ENCODE measurements at regions not wholly inside any gene's neighbourhood (a gene's known extent, or its start where the extent isn't known, plus 50 kb on each side); places are given as distances from the start of the nearest gene placed in this dataset.
"Not testable (repeated sequence)": the region's sequence is repeated elsewhere in the genome, so short reads cannot be mapped to it uniquely, and the experiment has no call there.

DNA sequence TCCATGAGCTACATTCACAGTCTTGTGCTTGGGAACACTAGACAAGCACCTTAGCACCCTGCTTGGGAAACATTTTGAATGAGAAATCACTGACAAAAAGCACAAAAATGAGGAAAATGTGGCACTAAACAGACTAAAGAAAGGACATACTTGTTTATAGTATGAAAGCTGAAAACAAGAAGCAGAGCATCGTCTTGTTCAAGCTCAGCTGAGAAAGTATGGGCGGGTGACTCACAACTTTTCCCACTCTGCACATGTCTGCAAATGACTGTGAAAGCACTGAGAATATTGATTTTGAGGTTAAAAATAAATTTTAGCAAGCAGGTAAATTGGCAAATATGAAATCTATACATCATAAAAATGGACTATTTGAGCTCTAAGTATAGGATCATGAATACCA, 725.3 kb downstream of the COL12A1 start:
- no peak overlapping the region for H3K27ac ChIP-seq
- no peaks in the 10 kb centered on the region for H3K9me3 ChIP-seq
- intact Hi-C loops (cut with DNase I; ENCODE audit: low total_unique reads) = no loop called here
- H3K27me3 ChIP-seq = no peaks in the 10 kb centered on the region
- H3K4me3 ChIP-seq = no peak overlapping the region
- no peaks in the 10 kb centered on the region for H3K36me3 ChIP-seq
- TF ChIP-seq POLR2A (IDR thresholded peaks at IDR 0.05) (no peak), POLR2AphosphoS5 (IDR thresholded peaks at IDR 0.05) (no peak), EP300 (IDR thresholded peaks at IDR 0.05; ENCODE audit: low read depth) (no peak)
- no peaks in the 10 kb centered on the region for H3K4me1 ChIP-seq
- no peak for DNase-seq
- in situ Hi-C loops (cut with MboI; ENCODE audit: low pct_ligation_motif_present in 1 of 4, low pct_unique_long_range_greater_than_20kb in 1 of 4, low sequenced_read_pairs in 3 of 4) = no loop called here
- 80 to 92% methylated on average over 2 of the region's 2 CpGs for WGBS, 2 donors (ENCODE audit: low coverage in 1 of 2)

DNA sequence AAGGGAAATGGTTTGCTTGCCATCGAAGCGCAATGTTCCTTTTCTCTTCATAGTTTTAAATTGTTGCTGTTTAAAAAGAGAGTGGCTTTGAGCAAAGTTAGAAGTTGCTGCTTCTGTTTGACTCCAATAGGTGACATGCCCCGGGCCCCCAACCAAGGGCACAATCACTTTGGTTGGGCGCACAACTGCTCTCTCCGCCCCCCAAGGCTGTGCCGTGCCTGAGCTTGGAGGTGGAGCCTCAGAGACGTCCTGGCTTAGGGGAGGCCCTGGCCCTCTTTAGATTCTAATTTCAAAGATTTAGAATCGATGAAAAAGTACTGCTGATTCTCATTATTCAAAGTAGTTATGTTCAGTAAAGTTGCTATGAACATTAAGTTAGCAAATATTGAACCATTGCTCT, 725.9 kb downstream of the COL12A1 start:
- Histone ChIP-seq H3K4me1 (no peaks in the 10 kb centered on the region), H3K36me3 (no peaks in the 10 kb centered on the region), H3K27ac (no peak overlapping the region), H3K4me3 (no peak overlapping the region), H3K9me3 (no peaks in the 10 kb centered on the region), H3K27me3 (no peaks in the 10 kb centered on the region)
- WGBS, 2 donors (ENCODE audit: low coverage in 1 of 2) = 80 to 83% methylated on average over 8 of the region's 8 CpGs
- TF ChIP-seq POLR2AphosphoS5 (IDR thresholded peaks at IDR 0.05) (no peak), POLR2A (IDR thresholded peaks at IDR 0.05) (no peak)
- TF ChIP-seq, protein P1, sequence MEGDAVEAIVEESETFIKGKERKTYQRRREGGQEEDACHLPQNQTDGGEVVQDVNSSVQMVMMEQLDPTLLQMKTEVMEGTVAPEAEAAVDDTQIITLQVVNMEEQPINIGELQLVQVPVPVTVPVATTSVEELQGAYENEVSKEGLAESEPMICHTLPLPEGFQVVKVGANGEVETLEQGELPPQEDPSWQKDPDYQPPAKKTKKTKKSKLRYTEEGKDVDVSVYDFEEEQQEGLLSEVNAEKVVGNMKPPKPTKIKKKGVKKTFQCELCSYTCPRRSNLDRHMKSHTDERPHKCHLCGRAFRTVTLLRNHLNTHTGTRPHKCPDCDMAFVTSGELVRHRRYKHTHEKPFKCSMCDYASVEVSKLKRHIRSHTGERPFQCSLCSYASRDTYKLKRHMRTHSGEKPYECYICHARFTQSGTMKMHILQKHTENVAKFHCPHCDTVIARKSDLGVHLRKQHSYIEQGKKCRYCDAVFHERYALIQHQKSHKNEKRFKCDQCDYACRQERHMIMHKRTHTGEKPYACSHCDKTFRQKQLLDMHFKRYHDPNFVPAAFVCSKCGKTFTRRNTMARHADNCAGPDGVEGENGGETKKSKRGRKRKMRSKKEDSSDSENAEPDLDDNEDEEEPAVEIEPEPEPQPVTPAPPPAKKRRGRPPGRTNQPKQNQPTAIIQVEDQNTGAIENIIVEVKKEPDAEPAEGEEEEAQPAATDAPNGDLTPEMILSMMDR (IDR thresholded peaks at IDR 0.05) = no peak
- intact Hi-C loops (cut with DNase I; ENCODE audit: low total_unique reads) (no loop called here), in situ Hi-C loops (cut with MboI; ENCODE audit: low pct_ligation_motif_present in 1 of 4, low pct_unique_long_range_greater_than_20kb in 1 of 4, low sequenced_read_pairs in 3 of 4) (no loop called here)
- no peak for DNase-seq

DNA sequence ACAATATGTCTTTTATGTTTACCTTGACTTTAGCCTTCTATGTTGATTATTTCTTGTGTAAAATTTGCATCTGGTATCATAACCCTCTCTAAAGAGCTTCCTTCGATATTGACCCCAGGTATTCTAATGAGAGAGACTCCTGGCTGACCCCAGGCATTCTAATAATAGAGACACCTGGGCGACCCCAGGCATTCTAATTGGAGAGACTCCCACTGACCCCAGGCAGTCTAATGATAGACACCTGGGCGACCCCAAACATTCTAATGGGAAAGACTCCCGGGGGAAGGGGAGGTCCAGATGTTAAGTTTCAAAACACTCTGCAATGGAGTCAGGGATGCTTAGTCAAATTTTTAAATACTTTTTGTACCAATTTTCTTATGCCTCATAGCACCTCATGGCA, 726.4 kb downstream of the COL12A1 start:
- in situ Hi-C loops (cut with MboI; ENCODE audit: low pct_ligation_motif_present in 1 of 4, low pct_unique_long_range_greater_than_20kb in 1 of 4, low sequenced_read_pairs in 3 of 4) = no loop called here
- H3K27ac ChIP-seq = no peak overlapping the region

DNA sequence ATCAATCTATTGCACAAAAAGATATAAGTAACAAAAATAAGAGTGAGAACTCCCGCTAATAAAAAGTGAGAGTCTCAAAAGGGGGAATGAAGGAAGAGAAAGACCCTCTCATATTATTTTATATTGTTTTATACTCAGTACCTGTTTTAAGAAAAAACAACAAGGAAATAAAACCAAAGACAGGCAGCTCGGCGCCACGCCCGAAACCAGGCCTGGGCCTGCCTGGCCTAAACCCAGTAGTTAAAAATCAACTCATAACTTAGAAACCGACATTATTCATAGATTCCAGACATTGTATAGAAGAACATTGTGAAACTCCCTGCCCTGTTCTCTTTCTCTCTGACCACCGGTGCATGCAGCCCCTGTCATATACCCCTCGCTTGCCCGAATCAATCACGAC, 731.8 kb downstream of the COL12A1 start:
- DNase-seq; H3K36me3 ChIP-seq; H3K27ac ChIP-seq; H3K27me3 ChIP-seq; in situ Hi-C loops (cut with MboI; ENCODE audit: low pct_ligation_motif_present in 1 of 4, low pct_unique_long_range_greater_than_20kb in 1 of 4, low sequenced_read_pairs in 3 of 4); intact Hi-C loops (cut with DNase I; ENCODE audit: low total_unique reads); H3K4me3 ChIP-seq; H3K4me1 ChIP-seq; H3K9me3 ChIP-seq: not testable (repeated sequence)
- 65 to 75% methylated on average over 4 to 10 of the region's 10 CpGs for WGBS, 2 donors (ENCODE audit: low coverage in 1 of 2)

More for the DNA sequence above, 726.4 kb downstream of the COL12A1 start:
- no peaks in the 10 kb centered on the region for H3K27me3 ChIP-seq
- H3K9me3 ChIP-seq = no peaks in the 10 kb centered on the region
- intact Hi-C loops (cut with DNase I; ENCODE audit: low total_unique reads) = no loop called here
- H3K36me3 ChIP-seq = no peaks in the 10 kb centered on the region
- 79 to 87% methylated on average over 2 to 4 of the region's 4 CpGs for WGBS, 2 donors (ENCODE audit: low coverage in 1 of 2)
- H3K4me3 ChIP-seq = no peak overlapping the region
- peaks cover 0 to 1% (median 0%) of the 10 kb centered on the region in 4 donors for H3K4me1 ChIP-seq
- DNase-seq = no peak
- TF ChIP-seq, protein P1 (IDR thresholded peaks at IDR 0.05) = no peak
- no peak for TF ChIP-seq POLR2A (IDR thresholded peaks at IDR 0.05)
- TF ChIP-seq EP300 (IDR thresholded peaks at IDR 0.05; ENCODE audit: low read depth) = no peak
- no peak for TF ChIP-seq POLR2AphosphoS5 (IDR thresholded peaks at IDR 0.05)

DNA sequence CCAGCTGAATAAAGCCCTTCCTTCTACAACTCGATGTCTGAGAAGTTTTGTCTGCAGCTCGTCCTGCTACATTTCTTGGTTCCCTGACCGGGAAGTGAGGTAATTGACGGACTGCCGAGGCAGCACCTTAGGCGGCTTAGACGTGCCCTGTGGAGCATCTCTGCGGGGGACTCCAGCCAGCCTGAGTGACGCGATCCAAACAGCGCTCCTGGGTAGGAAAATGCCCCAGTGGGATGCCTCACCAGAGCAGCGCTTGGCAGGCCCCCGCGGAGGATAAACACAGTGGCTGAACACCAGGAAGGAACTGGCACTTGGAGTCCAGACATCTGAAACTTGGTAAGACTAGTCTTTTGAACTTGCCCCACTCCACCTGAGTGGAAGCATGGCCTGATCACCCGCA, 737.3 kb downstream of the COL12A1 start:
- H3K36me3 ChIP-seq; H3K4me1 ChIP-seq; H3K9me3 ChIP-seq; H3K27ac ChIP-seq; DNase-seq; H3K4me3 ChIP-seq; in situ Hi-C loops (cut with MboI; ENCODE audit: low pct_ligation_motif_present in 1 of 4, low pct_unique_long_range_greater_than_20kb in 1 of 4, low sequenced_read_pairs in 3 of 4); H3K27me3 ChIP-seq; intact Hi-C loops (cut with DNase I; ENCODE audit: low total_unique reads): not testable (repeated sequence)
- WGBS, 2 donors (ENCODE audit: low coverage in 1 of 2) = 93 to 100% methylated on average over 3 to 15 of the region's 15 CpGs

DNA sequence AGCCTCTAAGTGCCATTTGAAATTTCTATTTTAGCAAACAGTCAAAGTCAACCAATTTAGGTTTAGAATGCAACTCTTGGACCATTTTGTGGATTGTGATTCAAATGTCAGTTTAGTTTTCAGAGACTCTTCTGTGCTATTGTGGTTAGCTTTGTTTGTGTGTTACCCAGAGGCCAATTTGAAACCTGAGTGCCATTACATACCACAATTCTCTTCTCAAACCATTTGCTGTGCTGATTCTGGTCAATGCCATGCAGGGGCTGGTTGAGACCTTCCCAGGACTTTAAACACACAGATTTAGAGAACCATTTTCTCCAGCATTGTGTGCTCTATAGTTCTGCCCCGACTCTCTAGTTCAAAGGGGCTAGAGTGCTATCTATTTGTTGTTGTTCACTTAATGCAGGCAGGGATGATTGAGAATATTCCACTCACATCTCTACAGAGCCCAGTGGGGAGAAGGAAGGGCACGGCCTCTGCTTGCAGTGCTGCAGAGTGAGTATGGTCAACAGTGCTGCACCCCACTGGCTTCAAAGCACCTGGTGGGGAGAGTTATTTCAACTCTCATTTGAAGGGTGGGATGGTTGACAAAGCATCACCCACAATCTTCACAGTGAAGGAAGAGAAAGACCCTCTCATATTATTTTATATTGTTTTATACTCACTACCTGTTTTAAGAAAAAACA, 738.2 kb downstream of the COL12A1 start:
- no peaks in the 10 kb centered on the region for H3K4me1 ChIP-seq
- no peaks in the 10 kb centered on the region for H3K27me3 ChIP-seq
- H3K36me3 ChIP-seq = no peaks in the 10 kb centered on the region
- H3K9me3 ChIP-seq = no peaks in the 10 kb centered on the region
- WGBS, 2 donors (ENCODE audit: low coverage in 1 of 2) = 90% methylated on average over 2 of the region's 2 CpGs; no CpG with 5 or more reads in 1 of the 2 donors
- intact Hi-C loops (cut with DNase I; ENCODE audit: low total_unique reads) = no loop called here
- in situ Hi-C loops (cut with MboI; ENCODE audit: low pct_ligation_motif_present in 1 of 4, low pct_unique_long_range_greater_than_20kb in 1 of 4, low sequenced_read_pairs in 3 of 4) = no loop called here
- H3K27ac ChIP-seq = no peak overlapping the region
- no peak for DNase-seq
- no peak overlapping the region for H3K4me3 ChIP-seq
- TF ChIP-seq POLR2AphosphoS5 (IDR thresholded peaks at IDR 0.05) (no peak), EP300 (IDR thresholded peaks at IDR 0.05; ENCODE audit: low read depth) (no peak)
- TF ChIP-seq, protein P1 (IDR thresholded peaks at IDR 0.05) = no peak

Data from transverse colon (tissue), 4 donors.